ENCODE measurements at regions not wholly inside any gene's neighbourhood (a gene's known extent, or its start where the extent isn't known, plus 50 kb on each side); places are given as distances from the start of the nearest gene placed in this dataset.

DNA sequence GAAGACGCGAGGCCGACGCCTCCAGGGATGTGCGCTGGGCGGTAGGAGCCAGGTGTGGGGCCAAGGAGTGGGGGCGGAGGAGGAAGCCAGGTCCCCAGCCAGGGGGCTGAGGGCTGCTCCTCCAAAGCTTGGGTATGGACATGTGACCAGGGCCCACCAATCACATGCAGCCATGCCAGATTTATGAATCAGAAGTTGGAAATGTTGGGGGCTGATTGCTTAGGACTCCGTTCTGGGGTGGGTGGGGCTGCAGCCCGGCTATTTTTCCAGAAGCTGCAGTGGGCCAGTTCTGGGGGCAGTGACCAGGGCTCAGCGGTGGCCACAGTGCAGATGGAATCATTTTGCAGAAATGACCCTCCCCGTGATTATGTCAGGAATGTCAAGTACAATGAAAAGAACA lies 96.0 kb downstream of the CEBPB start:
- no peak overlapping the region for H3K4me3 ChIP-seq (ENCODE audit: low read depth, low read length)
- TF ChIP-seq, protein P1, sequence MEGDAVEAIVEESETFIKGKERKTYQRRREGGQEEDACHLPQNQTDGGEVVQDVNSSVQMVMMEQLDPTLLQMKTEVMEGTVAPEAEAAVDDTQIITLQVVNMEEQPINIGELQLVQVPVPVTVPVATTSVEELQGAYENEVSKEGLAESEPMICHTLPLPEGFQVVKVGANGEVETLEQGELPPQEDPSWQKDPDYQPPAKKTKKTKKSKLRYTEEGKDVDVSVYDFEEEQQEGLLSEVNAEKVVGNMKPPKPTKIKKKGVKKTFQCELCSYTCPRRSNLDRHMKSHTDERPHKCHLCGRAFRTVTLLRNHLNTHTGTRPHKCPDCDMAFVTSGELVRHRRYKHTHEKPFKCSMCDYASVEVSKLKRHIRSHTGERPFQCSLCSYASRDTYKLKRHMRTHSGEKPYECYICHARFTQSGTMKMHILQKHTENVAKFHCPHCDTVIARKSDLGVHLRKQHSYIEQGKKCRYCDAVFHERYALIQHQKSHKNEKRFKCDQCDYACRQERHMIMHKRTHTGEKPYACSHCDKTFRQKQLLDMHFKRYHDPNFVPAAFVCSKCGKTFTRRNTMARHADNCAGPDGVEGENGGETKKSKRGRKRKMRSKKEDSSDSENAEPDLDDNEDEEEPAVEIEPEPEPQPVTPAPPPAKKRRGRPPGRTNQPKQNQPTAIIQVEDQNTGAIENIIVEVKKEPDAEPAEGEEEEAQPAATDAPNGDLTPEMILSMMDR (IDR thresholded peaks at IDR 0.05; ENCODE audit: low read depth, low read length): no peak

DNA sequence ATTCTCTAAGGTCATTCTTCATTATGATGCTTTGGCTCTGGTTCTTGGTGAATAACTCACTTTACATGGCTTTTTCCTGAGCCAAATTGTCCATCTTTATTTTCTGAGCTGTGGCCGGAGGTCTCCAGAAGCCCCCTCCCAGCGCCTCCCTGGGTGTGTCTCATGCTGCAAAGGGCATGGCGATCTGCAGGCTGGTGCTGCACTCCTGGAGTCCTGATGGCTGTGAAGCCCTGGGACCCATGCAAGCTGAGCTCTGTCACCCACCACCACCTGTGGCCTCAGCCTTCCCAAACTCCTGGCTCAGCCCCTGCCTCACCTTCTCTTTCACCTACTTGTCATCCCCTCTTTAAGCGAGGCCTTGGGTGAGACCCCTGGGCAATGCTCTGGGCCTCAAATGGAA lies 96.9 kb downstream of the CEBPB start:
- TF ChIP-seq, protein P1 (IDR thresholded peaks at IDR 0.05; ENCODE audit: low read depth, low read length): no peak
- H3K4me3 ChIP-seq (ENCODE audit: low read depth, low read length): no peak overlapping the region

DNA sequence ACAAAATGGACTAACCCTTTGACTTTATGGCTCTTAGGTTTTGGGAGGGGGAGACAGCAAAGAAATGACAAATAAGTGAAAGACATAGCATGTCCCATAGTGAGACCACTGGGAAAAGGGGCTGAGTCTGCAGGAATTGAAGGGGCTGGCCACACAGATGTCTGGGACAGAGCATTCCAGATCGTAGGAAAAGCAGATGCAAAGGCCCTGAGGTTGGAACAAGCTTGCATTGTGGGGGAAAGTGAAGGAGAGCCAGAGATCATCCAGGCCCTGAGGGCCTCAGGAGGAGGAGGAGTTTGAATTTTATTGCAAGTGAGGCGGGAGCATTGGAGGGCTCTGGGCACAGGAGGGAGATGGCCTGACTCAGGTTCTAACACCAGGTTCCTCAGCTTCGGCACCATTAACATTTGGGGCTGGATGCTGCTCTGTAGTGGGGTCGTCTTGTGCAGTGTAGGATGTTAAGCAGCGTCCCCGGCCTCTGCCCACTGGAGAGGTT lies 97.5 kb downstream of the CEBPB start:
- TF ChIP-seq, protein P1 (IDR thresholded peaks at IDR 0.05; ENCODE audit: low read depth, low read length): no peak
- H3K4me3 ChIP-seq (ENCODE audit: low read depth, low read length): no peak overlapping the region

DNA sequence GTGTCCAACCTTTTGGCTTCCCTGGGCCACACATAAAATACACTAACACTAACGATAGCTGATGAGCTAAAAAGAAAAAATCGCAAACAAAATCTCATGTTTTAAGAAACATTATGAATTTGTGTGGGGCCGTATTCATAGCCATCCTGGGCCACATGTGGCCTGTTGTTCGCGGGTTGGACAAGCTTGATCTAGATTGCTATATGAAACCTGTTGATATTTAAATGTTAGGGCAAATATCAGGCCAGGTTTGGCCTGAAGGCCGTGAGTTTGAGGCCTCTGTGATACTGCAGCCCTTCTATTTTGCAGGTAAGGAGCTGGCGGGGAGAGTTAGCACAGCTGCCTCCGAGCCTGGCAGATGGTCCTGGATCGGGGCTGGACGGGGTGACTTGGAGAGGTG lies 99.0 kb downstream of the CEBPB start:
- TF ChIP-seq, protein P1 (IDR thresholded peaks at IDR 0.05; ENCODE audit: low read depth, low read length): no peak
- H3K4me3 ChIP-seq (ENCODE audit: low read depth, low read length): no peak overlapping the region

DNA sequence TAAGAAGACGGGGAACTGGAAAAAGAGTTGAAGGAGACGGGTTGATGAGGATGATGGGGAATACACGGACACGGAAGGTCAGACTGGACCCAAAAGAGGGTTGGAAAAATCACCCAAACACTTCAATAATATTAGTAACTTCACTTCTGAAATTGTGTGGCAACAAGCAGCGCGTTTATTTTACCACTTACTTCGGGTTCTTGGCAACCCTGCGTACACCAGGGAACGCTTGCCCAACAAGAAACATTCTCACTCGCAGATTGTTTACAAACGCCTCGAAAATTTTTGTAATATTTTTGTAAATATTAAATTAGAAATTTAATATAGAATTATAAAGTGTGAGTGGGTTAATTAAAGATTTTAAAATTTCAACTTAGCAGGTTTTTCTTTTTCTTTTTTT lies 99.5 kb downstream of the CEBPB start:
- TF ChIP-seq, protein P1 (IDR thresholded peaks at IDR 0.05; ENCODE audit: low read depth, low read length): no peak
- no peak overlapping the region for H3K4me3 ChIP-seq (ENCODE audit: low read depth, low read length)

DNA sequence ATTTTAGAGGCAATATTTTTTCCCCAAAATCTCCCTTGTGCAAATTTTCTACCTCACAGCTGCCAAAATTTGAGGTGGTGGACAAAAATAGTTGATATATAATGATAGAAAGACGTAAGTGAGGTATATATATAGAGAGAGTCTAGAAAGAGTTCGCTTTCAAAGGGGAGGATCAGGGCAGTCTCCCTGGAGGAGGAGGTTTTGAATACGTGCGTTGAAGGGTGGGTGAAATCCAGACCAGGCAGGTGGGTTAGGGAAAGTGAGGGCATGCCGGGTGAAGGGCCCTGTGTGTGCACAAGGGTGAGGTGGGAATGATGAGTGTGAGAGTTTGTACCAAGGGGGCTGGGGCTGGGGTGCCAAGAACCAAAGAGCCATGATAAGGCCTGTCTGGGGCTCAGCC lies 100.2 kb downstream of the CEBPB start:
- TF ChIP-seq, protein P1 (IDR thresholded peaks at IDR 0.05; ENCODE audit: low read depth, low read length): no peak
- no peak overlapping the region for H3K4me3 ChIP-seq (ENCODE audit: low read depth, low read length)

DNA sequence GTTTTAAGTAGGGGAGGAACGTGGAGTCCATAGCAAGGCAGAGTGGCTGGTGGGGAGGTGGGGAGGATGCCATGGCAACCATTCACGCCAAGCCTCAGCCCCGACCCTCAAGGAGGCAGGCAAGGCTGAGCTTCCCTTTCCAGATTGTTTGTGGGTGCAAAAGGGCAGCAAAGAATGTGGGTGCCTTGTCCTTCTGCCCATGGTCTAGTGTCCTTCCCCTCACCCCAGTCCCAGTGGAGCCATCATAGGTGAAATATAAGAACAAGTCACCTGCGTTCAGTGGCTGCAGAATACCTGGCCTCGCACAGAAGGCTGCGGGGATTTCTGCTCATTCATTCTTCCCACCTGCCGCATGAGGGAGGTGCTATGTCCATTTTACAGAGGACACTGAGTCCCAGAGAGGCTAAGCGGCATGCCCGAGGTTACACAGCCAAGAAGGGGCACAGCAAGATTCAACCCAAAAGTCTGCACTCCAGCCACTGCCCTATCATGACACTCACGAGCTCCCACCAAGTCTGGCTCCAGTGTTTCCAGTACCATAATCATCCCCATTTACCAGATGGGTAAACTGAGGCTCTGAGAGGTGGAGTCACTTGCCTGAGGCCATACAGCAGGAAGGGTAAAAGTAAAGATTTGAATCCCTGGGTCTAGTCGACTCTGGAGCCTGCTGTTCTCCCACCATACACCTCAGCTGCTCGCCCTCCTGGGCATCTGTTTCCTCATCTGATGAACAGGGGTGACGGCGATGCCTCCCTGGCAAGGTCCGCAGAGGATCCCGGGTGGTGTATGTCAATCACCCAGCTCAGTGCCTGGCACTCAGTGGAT lies 100.8 kb downstream of the CEBPB start:
- TF ChIP-seq, protein P1 (IDR thresholded peaks at IDR 0.05; ENCODE audit: low read depth, low read length): no peak
- H3K4me3 ChIP-seq (ENCODE audit: low read depth, low read length): no peak overlapping the region

All from WI38 (cell line).